ENCODE measurements at regions not wholly inside any gene's neighbourhood (a gene's known extent, or its start where the extent isn't known, plus 50 kb on each side); places are given as distances from the start of the nearest gene placed in this dataset.

- TF ChIP-seq BHLHE40 (IDR thresholded peaks at IDR 0.05; ENCODE audit: borderline replicate concordance) (no peak), FOXM1 (IDR thresholded peaks at IDR 0.05; ENCODE audit: borderline replicate concordance) (no peak), FOXK2 (IDR thresholded peaks at IDR 0.05) (no peak), SUZ12 (IDR thresholded peaks at IDR 0.05) (no peak), CTBP1 (IDR thresholded peaks at IDR 0.05; ENCODE audit: borderline replicate concordance) (no peak), SP1 (IDR thresholded peaks at IDR 0.05) (no peak)
Measured at GRCh38 chr13:87129602-87130300, 541.4 kb upstream of the SLITRK5 start.
